ENCODE measurements at regions not wholly inside any gene's neighbourhood (a gene's known extent, or its start where the extent isn't known, plus 50 kb on each side); places are given as distances from the start of the nearest gene placed in this dataset.
"Not testable (repeated sequence)": the region's sequence is repeated elsewhere in the genome, so short reads cannot be mapped to it uniquely, and the experiment has no call there.

- DNase-seq = peak in 1 of 51 donors; percentile 4
Observed at GRCh38 chr10:28987555-28988320, 301.1 kb upstream of the LYZL1 start.

DNA sequence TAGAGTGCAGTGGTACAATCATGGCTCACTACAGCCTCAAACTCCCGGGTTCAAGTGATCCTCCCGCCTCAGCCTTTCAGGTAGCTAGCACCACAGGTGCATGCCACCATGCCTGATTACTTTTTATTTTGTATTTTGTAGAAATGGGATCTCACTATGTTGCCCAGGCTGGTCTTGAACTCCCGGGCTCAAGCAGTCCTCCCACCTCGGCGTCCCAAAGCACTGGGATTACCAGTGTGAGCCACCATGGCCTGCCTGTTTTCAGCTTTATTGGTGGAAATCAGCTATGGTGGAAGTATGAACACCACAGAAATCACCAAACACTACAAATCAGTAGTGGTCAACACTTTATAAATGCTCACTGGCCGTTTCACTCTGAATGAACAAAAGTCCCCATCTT lies 299.9 kb upstream of the LYZL1 start:
- DNase-seq = no peak

GRCh38 chr10:28991333-28992270 lies 297.3 kb upstream of the LYZL1 start:
- DNase-seq = peak in 2 of 51 donors; percentile 5 to 15

DNA sequence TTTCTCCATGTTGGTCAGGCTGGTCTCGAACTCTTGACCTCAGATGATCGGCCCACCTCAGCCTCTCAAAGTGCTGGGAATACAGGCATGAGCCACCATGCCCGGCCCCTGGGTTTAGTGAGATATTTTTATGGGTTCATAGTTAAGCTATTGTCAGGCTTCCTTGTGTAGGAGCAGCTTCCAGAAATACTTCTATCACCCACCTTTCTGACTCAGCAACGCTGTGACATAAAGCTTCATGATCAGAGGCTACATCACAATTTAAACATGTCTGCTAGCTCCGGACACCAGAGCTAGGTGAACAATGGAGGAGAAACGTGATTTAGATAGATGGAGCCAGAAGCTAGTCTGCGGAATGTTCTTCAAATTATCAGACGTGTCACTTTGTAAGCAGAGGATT lies 295.8 kb upstream of the LYZL1 start:
- DNase-seq = no peak

DNA sequence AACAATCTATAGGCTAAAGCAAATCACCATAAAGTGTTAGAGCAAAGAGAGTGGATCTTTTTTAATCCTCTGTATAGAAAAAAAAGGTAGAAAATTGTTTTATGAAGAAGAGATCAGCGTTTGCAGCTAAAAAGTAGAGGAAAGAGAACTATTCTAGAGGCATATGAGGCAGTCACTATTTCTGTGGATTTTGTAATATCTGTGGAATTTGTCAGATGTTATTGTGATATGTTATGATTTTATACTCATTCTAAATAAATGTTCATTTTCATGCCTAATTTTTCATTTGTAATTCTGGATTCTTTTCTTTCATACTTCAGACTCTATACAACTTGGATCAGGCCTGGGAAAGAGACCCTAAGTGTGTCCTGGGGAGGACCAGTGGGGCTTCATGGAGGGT lies 295.0 kb upstream of the LYZL1 start:
- no peak for DNase-seq

DNA sequence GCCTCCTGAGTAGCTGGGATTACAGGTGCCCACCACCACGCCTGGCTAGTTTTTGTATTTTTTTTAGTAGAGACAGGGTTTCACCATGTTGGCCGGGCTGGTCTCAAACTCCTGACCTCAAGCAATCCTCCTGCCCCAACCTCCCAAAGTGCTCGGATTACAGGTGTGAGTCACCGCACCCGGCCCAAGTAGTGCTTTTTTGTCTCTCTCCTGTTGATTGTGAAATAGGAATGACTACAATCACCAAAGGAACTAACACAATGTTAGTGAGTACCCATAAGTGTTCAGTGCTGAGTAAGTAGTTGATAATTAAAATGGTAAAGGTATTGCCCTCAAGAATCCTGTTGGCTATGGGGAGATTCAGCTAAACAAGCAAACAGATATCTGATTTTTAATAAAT lies 294.1 kb upstream of the LYZL1 start:
- DNase-seq = not testable (repeated sequence)

GRCh38 chr10:28995497-28995896 lies 293.4 kb upstream of the LYZL1 start:
- no peak for DNase-seq

- DNase-seq = no peak
Observed at GRCh38 chr10:28996345-28996744, 292.5 kb upstream of the LYZL1 start.

- no peak for DNase-seq
Observed at GRCh38 chr10:28996947-28997551, 291.8 kb upstream of the LYZL1 start.

DNA sequence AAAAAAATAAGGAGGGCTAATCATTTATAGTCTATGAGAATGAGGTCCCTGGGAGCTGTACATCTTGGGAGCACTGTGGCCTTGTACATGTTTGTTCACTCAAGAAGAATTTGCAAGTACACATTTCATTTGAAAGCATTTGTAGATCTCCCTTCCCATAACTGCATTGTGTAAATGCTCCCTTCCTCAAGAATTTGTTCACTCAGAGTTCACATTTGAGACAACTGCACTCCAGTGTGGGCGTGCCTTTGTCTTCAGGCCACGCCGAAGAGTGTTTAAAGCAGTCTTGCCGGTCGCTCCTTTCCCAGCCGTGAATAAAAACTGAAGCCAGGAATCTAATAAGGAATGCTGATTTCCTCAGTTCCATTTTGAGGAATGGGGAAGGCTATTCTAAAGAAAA lies 291.1 kb upstream of the LYZL1 start:
- DNase-seq = no peak

DNA sequence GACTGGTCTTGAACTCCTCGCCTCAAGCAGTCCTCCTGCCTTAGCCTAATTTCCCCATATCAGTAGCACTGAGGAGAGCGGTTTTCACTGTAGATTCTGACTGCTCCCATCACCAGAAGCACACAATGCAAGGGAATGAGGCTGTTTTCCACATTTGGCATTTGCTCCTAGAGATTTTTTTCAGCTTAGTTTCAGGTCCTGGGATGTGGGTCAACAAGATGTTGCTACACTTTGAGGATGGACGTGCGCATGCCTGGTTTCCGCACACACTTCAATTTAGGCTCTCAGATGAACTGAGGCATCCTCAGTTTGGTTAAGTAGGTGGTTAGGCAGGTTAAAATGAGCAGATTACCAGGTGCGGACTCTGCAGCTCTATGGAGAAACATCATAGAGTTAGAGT lies 287.1 kb upstream of the LYZL1 start:
- DNase-seq = no peak

- DNase-seq = not testable (repeated sequence)
Observed at GRCh38 chr10:29003014-29003413, 285.9 kb upstream of the LYZL1 start.

- no peak for DNase-seq
Observed at GRCh38 chr10:29005988-29006387, 282.9 kb upstream of the LYZL1 start.

DNA sequence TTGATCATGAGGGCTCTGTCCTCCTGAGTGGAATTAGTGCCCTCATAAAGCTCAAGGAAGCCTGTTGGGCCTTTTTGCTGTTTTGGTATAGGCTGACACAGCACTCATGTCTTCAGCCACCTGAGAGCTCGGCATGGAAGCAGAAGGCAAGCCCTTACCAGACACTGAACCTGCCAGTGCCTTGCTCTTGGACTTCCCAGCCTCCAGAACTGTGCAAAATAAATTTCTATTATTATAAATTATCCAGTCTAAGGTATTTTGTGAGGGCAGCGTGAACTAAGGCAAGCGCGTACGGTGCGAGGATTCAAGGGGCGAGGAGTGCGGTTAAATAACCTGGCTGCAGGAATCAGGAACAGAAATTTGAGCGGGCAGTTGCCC lies 281.5 kb upstream of the LYZL1 start:
- DNase-seq = no peak

- peak in 1 of 51 donors; percentile 4 for DNase-seq
Observed at GRCh38 chr10:29007748-29008610, 280.9 kb upstream of the LYZL1 start.

GRCh38 chr10:29009464-29009863 lies 279.4 kb upstream of the LYZL1 start:
- DNase-seq = no peak

GRCh38 chr10:29011516-29011915 lies 277.4 kb upstream of the LYZL1 start:
- no peak for DNase-seq

GRCh38 chr10:29012926-29013554 lies 275.8 kb upstream of the LYZL1 start:
- no peak for DNase-seq

- no peak for DNase-seq
Observed at GRCh38 chr10:29021591-29021990, 267.3 kb upstream of the LYZL1 start.

DNA sequence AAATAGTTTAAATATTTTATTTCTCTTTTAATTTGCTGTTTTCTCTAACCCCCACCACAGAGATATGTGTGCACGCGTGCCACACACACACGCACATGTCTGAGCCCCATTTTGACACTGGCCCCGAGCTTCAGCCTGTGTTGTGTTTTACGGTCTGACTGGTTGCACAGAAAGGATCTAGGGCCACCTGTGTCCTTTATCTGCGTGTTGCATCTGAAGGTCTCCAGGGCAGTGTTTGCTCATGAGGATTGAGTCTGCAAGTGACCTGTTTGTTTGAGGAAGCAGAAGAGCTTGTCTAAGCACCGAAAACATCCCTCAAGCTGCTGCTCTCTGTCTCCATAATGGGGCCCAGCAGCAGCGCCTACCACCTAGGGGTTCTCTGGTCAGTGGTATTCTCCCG lies 266.4 kb upstream of the LYZL1 start:
- DNase-seq = no peak

GRCh38 chr10:29023678-29024077 lies 265.2 kb upstream of the LYZL1 start:
- no peak for DNase-seq
